Nephron progenitor cell (in vitro differentiated cells): ENCODE measurements at regions not wholly inside any gene's neighbourhood (a gene's known extent, or its start where the extent isn't known, plus 50 kb on each side); places are given as distances from the start of the nearest gene placed in this dataset.

ENCODE experiments used
- DNase-seq: peaks from one replicate; pipeline ENCODE4 v3.0.0; 2021
- H3K27ac Mint-ChIP-seq: 2 replicates; pipeline ENCODE4 v1.8.0; 2021; ENCODE audit warnings: mild to moderate bottlenecking, moderate library complexity, mixed read lengths
- H3K27me3 Mint-ChIP-seq: 2 replicates; pipeline ENCODE4 v1.8.0; 2021; ENCODE audit warnings: mild to moderate bottlenecking, low read depth, mixed read lengths; ENCODE audit not compliant: poor library complexity
- H3K36me3 Mint-ChIP-seq: 2 replicates; pipeline ENCODE4 v1.8.0; 2021; ENCODE audit warnings: low read depth, mixed read lengths
- H3K4me1 Mint-ChIP-seq: 2 replicates; pipeline ENCODE4 v1.8.0; 2021; ENCODE audit warnings: mixed read lengths
- H3K4me3 Mint-ChIP-seq: 2 replicates; pipeline ENCODE4 v1.8.0; 2021; ENCODE audit warnings: mild to moderate bottlenecking, moderate library complexity, mixed read lengths
- H3K9me3 Mint-ChIP-seq: 2 replicates; pipeline ENCODE4 v1.8.0; 2021; ENCODE audit warnings: mild to moderate bottlenecking, moderate library complexity, mixed read lengths
- CTCF ChIP-seq: fragments of 200-600 bp; sonication (generic); IDR thresholded peaks from 2 replicates; pipeline ENCODE4 v1.5.0; 2021; ENCODE audit warnings: antibody characterized with exemption

GRCh38 chr20:11431621-11432020 lies 486.1 kb upstream of the BTBD3 start:
- H3K4me3 Mint-ChIP-seq: no peak overlapping the region
- peaks cover 25% of the 10 kb centered on the region for H3K9me3 Mint-ChIP-seq
- H3K27ac Mint-ChIP-seq: no peak overlapping the region
- H3K4me1 Mint-ChIP-seq: peaks cover 43% of the 10 kb centered on the region
- H3K36me3 Mint-ChIP-seq: peaks cover 20% of the 10 kb centered on the region
- no peak for DNase-seq
- no peak for TF ChIP-seq CTCF
- peaks cover 5% of the 10 kb centered on the region for H3K27me3 Mint-ChIP-seq

GRCh38 chr20:11432407-11432806 lies 485.3 kb upstream of the BTBD3 start:
- H3K27ac Mint-ChIP-seq: no peak overlapping the region
- no peak overlapping the region for H3K4me3 Mint-ChIP-seq
- H3K4me1 Mint-ChIP-seq: peaks cover 35% of the 10 kb centered on the region
- TF ChIP-seq CTCF: no peak
- DNase-seq: no peak
- H3K36me3 Mint-ChIP-seq: peaks cover 28% of the 10 kb centered on the region
- peaks cover 33% of the 10 kb centered on the region for H3K9me3 Mint-ChIP-seq
- peaks cover 5% of the 10 kb centered on the region for H3K27me3 Mint-ChIP-seq

- Mint-ChIP-seq H3K4me1 (peaks cover 4% of the 10 kb centered on the region), H3K9me3 (peaks cover 45% of the 10 kb centered on the region), H3K27ac (no peak overlapping the region), H3K36me3 (peaks cover 32% of the 10 kb centered on the region), H3K4me3 (no peak overlapping the region), H3K27me3 (peaks cover 5% of the 10 kb centered on the region)
- no peak for TF ChIP-seq CTCF
- DNase-seq: no peak
These were observed 481.4 kb upstream of the BTBD3 start for GRCh38 chr20:11436113-11436905.

GRCh38 chr20:11437090-11437489 lies 480.6 kb upstream of the BTBD3 start:
- no peak for DNase-seq
- Mint-ChIP-seq H3K36me3 (peaks cover 32% of the 10 kb centered on the region), H3K4me1 (no peaks in the 10 kb centered on the region), H3K9me3 (peaks cover 45% of the 10 kb centered on the region), H3K27me3 (peaks cover 5% of the 10 kb centered on the region), H3K4me3 (no peak overlapping the region), H3K27ac (no peak overlapping the region)
- no peak for TF ChIP-seq CTCF

- Mint-ChIP-seq H3K4me1 (peaks cover under 1% of the 10 kb centered on the region), H3K27ac (no peak overlapping the region), H3K36me3 (peaks cover 32% of the 10 kb centered on the region), H3K9me3 (peaks cover 45% of the 10 kb centered on the region), H3K4me3 (no peak overlapping the region), H3K27me3 (peaks cover 5% of the 10 kb centered on the region)
- no peak for DNase-seq
- no peak for TF ChIP-seq CTCF
These were observed 479.9 kb upstream of the BTBD3 start for GRCh38 chr20:11437611-11438380.
